Endothelial cell of umbilical vein (primary cell): ENCODE measurements at regions not wholly inside any gene's neighbourhood (a gene's known extent, or its start where the extent isn't known, plus 50 kb on each side); places are given as distances from the start of the nearest gene placed in this dataset.

Source experiments
- CTCF ChIP-seq, 2 donors: IDR thresholded peaks; 1 replicate in 1 of 2; 2 replicates in 1 of 2; pipeline ENCODE4 v1.5.1; 2011; ENCODE audit warnings: low read length in 2 of 2, mild to moderate bottlenecking in 2 of 2, moderate library complexity in 2 of 2, control low read depth in 1 of 2, inconsistent platforms in 1 of 2, low read depth in 1 of 2; ENCODE audit not compliant: insufficient read depth in 1 of 2; ENCODE audit errors: extremely low read depth in 1 of 2
- EZH2 ChIP-seq: IDR thresholded peaks from 2 replicates; pipeline ENCODE4 v1.6.1; 2012; ENCODE audit warnings: borderline replicate concordance, low read depth, mild to moderate bottlenecking, moderate library complexity, low read length, inconsistent platforms; ENCODE audit not compliant: severe bottlenecking
- MYC ChIP-seq: IDR thresholded peaks from one replicate; pipeline ENCODE4 v1.6.1; 2011; ENCODE audit warnings: mild to moderate bottlenecking, low read depth, low read length
- POLR2A ChIP-seq: IDR thresholded peaks from 2 replicates; pipeline ENCODE4 v1.6.1; 2012; ENCODE audit warnings: low read depth, mild to moderate bottlenecking, control low read depth, low read length
- POLR2AphosphoS5 ChIP-seq: IDR thresholded peaks from 2 replicates; pipeline ENCODE4 v1.6.1; 2012; ENCODE audit warnings: low read depth, mild to moderate bottlenecking, control low read depth, low read length, moderate library complexity; ENCODE audit not compliant: insufficient read depth

- TF ChIP-seq CTCF (IDR thresholded peaks at IDR 0.05; ENCODE audit: extremely low read depth in 1 of 2, insufficient read depth in 1 of 2, low read depth in 1 of 2, low read length in 2 of 2) (no peak), MYC (no peak), POLR2A (no peak), EZH2 (no peak), POLR2AphosphoS5 (no peak)
Measured at GRCh38 chr16:85527042-85527766, 85.9 kb upstream of the GSE1 start.
